GM18508 (cell line): ENCODE measurements at regions not wholly inside any gene's neighbourhood (a gene's known extent, or its start where the extent isn't known, plus 50 kb on each side); places are given as distances from the start of the nearest gene placed in this dataset.

Experiments
- ATAC-seq: cut with Tn5 transposase; IDR thresholded peaks from one replicate; pipeline ENCODE4 v1.9.1; 2021; ENCODE audit warnings: moderate number of reproducible peaks; ENCODE audit not compliant: insufficient read depth, unreplicated experiment

DNA sequence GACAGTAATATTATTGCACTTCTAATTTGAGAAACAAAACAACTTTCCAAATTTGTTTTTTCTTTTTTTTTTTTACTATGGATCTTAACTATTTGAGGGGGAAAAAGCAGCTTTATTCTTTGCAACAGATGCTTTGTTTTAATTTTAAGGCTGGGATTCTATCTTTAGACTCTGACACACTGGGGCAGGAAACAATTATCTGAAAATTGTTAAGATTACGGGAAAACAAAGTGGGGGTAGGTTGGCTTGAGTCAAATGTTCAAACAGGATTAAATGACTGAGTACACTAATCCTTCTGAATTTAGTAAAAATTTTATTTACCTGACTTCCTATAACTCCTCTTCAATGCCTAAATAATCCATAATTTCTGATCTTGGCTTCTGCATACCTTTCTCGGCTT is 543.2 kb downstream of the SLITRK6 start:
- no peak for ATAC-seq

DNA sequence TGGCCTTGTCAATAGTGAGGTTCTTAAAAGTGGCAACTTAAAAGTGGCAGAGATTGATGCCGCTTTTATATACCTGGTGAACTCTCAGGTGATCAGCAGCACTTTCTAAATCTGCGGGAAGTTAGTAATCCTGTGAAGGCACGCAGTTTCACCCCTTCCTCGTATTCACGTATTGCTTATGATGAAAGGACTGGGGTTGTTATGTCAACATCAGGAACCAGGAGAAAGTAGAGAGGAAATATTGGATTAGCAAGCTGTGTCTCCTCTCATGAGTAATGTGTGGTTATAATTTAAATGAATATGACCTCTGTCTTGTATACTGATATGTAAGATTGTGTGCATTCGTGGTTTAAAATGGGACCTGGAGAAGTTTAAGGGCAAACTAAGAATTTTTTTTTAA is 544.6 kb downstream of the SLITRK6 start:
- ATAC-seq = no peak

DNA sequence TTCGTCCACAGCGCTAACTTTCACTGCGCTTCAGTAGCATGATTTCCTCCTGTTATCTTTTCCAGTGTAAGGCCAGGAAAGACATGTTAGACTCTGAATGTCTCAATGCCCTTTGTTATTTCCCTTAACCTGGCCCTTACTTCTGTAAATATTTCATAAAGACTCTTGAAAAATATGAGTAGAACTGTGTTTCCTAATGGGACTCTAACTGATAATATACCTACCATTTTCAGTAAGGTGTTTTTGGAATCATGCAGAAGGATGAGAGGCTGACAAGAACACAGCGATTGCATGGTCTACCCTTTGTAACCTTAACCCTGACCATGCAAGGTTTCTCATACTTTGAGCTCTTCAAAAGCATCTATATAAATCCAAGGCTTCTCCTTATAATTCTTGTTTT is 550.1 kb downstream of the SLITRK6 start:
- no peak for ATAC-seq

DNA sequence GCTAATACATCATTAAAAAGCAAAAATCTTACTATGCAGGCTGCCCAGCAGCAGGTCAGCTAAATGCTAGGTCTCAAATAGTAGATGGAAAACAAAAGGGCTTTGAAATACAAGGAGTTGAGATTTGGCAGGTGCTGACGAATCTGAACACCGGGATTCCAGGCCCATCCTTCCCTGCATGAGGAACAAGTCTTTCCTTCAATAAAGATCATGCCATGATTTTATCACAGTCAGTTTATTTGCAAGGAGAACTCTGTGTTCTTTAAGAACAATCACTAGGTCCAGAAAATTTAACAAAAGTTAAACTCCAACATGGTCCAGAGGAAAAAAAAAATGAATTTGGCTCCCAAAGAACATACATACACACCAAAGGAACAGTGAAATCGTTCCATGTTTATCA is 551.4 kb downstream of the SLITRK6 start:
- ATAC-seq = no peak

DNA sequence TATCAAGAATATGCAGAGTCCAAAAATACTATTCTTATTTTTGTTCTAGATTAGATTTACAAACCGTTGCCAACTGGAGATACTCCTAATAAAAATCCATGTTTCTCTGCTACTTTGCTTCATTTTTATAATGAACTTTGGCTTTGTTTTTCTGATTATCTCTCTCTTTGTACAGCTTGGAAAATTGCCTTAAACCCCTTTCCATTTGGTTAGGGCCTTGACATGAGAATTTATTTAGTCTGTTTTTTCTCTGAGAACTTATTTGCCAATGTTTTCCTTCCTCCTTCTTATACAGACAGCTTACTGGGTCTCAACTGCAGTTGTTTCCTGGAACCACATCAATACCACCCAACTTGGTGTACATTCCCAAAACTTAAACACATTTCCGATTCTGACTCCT is 555.4 kb downstream of the SLITRK6 start:
- no peak for ATAC-seq

DNA sequence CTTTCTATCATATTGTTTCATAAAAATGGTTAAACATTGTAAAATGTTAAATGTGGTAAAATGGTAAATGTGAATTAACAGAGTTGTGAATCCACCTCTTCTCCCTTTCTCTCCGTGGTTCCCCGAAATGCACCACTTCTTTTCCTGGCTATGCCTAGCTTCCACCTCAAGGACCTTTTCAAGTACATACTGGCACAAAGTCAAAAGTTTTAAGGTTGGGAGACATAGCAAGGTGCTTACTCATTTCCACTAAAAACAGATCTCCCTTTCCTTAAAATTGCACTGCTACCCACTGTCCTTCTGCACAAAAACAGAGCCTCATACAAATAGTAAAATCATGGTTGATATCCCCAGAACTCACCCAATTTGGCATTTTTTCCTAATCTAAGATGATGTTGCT is 558.2 kb downstream of the SLITRK6 start:
- no peak for ATAC-seq

DNA sequence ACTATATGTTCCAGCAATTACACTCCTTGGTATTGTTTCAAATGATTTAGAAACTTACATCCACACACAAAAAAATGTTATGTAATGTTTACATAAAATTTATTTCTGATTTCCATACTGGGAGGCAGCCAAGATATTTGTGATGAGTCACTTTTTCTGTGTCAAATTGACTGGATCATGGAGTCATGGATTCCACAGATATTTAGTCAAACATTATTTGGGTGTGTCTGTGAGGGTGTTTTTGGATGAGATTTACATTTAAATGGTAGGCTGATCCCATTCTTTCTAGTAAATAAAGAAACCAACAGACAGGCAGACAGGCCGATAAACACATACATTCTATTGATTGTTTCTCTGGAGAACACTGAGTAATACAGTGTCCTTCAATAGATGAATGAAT is 562.8 kb downstream of the SLITRK6 start:
- ATAC-seq = no peak

DNA sequence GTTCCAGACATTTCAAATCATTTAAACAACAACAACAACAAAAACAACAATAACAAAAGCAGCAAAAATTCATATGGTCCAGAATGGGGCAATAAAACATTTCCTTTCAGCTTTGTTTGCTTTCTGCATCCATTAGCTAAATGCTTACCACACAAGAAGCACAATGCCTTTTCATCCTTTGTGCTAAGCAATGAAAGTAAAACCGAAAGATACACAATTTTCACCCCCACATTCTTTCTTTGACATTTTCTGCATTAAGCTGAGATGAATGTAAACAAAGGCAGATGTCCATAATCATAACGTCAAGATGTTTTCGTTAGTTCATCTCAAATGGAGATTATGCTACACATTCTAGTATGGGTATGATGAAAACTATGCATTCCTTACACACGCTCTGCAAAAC is 568.5 kb downstream of the SLITRK6 start:
- no peak for ATAC-seq

DNA sequence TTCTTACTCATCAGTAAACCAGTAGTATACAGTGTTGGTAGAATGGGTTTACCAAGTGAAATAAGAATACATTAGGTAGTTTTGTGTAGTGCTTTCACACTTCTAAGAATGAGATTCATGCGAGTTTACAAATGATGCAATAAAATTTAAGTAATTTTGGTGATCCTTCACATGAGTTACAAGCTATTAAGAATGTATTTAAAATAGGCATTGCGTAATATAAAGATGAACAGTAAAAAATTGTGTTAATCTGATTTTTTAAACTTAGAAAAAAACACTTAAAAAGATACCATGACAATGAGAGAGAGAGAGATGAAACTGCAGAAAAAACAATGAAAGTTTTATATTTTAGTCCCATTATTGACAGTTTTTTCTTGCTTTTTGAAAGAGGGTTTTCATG is 570.5 kb downstream of the SLITRK6 start:
- ATAC-seq = no peak

DNA sequence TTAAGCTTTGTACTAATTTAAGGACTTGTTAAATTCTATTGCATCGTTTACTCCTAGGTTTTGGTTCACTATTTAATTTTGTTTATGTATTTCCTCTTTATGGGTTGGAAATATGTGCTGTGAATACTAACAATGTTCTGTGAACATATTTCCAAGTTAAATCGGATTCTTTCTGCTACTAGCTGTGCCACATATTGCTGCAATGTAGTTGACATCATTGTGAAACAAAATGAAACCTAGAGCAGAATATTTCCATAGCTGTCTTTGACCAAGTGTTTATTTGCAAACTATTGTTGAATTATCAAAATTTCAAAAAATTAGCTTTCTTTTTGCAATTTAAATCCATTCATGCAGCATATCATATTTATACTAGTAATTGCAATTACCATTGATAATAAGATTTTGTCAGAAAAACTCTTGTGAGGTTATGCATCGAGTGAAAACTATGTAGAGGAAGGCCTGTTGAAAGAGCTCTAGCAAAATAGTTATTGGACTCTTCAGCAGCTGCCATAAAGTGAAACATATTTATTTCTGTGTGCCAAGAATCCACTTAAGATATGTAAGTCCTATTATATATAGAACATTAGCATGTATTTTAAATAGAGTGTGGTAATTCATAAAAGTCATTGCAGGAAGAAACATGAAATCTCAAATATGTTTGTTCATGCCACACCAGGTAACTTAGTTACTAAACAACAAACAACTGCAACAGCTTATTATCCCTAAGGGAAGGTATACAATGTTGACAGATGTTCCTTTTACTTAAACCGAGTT is 575.1 kb downstream of the SLITRK6 start:
- ATAC-seq = no peak

DNA sequence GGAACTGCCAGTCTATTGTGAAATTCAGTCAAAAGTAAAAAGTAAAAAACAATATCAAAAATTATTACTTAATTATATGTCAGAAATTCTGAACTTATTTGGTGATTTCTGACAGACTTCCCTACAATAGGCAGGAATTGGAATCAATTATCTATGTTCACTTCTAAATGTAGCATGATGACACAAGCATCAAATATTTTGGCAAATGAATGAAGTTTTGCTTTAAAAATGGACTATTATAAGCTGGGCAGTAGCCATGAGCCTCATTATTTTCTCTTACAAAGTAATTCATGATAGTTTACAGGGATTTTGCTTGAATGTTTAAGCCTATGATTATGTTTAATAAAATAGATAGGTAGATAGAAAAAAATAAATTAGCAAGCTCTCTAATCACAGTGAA is 582.6 kb downstream of the SLITRK6 start:
- no peak for ATAC-seq

GRCh38 chr13:85212692-85213091 is 586.5 kb downstream of the SLITRK6 start:
- ATAC-seq = no peak

DNA sequence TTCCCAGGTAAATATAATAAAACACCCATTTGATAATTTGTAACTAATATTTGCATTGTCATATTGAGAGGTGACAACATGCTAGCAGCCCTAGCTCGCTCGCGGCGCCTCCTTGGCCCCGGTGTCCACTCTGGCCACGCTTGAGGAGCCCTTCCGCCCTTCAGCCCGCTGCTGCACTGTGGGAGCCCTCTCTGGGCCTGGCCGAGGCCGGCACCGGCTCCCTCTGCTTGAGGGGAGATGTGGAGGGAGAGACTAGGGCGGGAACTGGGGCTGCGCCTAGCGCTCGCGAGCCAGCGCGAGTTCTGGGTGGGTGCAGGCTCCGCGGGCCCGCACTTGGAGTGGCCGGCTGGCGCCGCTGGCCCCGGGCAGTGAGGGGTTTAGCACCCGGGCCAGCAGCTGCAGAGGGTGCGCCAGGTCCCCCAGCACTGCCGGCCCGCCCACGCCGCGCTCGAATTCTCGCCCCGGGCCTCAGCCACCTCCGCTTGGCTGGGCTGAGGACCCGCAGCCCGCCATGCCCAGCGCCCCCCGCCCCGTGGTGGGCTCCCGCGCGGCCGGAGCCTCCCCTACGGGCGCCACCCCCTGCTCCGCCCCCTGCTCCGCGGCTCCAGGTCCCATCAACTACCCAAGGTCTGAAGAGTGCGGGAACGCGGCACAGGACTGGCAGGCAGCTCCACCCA is 594.4 kb downstream of the SLITRK6 start:
- no peak for ATAC-seq

DNA sequence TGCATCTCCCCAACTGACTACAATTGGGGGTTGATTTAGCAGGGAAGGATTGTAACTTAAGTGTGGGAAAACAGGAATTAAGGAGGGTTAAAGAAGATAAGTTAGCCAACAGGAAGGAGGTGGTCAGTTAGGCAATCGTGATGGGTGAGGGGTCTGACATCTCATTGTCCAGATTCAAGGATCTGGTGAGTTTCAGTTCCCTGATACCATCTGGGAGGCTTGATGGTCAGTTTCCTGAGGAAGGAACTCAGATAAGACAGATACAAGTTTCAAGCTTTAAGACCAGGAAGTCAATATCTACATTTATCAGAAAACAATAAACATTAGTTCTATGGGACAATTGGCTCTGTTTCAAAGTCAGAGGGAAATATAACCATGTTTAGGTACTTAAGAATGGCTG is 601.8 kb downstream of the SLITRK6 start:
- ATAC-seq = no peak

GRCh38 chr13:85194482-85194881 is 604.7 kb downstream of the SLITRK6 start:
- ATAC-seq = no peak

DNA sequence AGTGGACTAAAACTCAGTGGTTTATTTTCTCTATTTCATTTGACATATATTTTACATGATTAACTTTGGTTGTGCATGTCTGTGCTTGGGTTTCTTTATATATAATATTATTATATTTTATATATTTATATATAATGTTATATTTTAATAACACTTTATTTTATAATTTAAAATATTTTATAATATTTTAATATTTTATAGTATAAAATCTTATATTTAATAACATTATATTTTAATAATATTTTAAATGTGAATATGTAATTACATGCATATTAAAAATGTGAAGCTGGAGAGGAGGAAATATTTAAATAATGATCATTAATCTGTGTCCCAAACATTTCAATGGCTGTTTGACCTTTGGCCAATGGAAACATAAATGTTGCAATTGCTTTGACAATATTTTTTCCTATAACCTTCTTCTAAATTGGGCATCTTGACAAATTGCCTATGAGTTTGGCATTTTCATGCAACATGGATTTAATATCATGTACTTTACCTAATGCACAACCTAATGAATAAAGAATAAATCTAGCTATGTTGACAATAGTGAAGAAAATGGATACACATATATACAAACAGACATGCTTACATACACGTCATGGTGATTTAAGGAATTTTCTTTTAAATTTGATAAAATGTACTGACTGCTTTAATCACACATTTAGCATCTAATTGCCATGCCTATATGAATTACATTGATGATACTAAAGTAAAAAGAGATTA is 607.1 kb downstream of the SLITRK6 start:
- ATAC-seq = no peak

DNA sequence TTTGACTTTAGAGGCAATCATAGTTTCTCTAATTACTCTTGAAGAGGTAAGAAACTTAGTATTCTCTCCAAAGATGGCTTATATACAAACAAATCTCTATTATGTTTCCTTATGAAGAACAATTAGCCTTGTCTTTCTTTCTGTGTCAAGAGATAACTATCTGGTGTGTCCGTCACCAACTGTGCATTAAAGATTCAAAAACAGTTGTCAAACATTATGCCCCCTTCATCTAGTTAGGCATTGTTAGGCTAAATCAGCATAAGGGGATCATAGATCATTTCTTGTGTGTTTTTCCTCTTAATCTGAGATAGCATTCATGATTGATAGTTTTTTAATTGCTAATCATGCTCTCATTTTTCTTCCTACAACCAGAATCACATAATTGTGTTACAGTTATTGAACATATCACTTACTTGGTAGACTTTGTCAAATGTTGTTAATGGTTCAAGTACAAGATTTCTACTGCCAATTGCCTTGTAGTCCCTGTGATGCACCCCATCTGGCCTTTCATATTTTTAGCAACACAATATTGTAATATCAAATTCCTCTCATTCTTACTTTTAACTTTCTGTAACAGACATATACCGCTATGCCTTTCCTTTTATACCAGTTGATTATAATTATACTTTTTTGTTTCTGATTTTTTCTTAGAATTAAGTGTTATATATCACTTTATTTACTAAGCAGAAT is 612.7 kb downstream of the SLITRK6 start:
- no peak for ATAC-seq

DNA sequence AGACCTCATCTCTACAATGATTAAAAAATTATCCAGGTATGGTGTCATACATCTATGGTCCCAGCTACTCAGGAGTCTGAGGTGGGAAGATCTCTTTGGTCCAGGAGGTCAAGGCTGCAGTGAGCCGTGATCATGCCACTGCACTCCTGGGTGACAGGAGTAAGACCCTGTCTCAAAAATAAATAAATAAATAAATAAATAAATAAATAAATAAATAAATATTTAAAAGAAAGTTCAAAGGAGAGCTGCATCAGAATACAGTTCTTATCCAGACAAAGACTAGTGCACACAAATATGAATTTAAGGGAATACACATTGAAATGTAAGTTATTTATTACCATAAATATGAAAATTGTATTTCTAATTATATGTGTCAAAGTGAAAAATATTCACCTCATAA is 624.9 kb downstream of the SLITRK6 start:
- ATAC-seq = no peak

GRCh38 chr13:85170372-85170771 is 628.8 kb downstream of the SLITRK6 start:
- no peak for ATAC-seq

DNA sequence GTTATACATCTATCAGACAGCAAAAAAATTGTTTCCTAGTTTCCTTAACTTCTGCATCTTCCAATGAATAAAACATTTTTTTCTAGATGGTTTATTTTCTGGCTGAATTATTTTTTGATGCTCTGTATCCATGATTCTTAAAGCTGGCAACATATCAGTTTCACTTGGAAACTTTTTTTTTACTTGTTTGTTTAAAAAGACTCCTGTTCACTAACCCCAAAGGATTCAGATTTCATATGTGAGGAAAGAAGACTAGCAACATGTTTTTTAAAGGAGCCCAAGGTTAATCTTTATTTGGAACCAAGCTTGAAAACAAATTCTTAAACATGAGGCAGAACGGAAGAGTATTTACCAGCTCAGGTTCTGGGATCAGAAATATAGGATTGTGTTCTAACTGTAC is 632.3 kb downstream of the SLITRK6 start:
- ATAC-seq = no peak

GRCh38 chr13:85163063-85163462 is 636.2 kb downstream of the SLITRK6 start:
- no peak for ATAC-seq
